Panc1 (cell line): ENCODE measurements at regions not wholly inside any gene's neighbourhood (a gene's known extent, or its start where the extent isn't known, plus 50 kb on each side); places are given as distances from the start of the nearest gene placed in this dataset.

Experiments
- ATAC-seq: fragments of 200-7000 bp; cut with Tn5 transposase; 2 replicates; pipeline ENCODE4 v1.9.1; 2020; ENCODE audit warnings: mild to moderate bottlenecking, moderate library complexity
- BruUV-seq: library from RNA; stranded (reverse); fragments of 400-500 nt; replicated peaks from 2 replicates; lab custom pipeline; 2021; lab: Mats Ljungman, UMichigan
- CTCF ChIA-PET: fragments of 300-600 bp; sonication (Branson Sonifier 250); formaldehyde crosslinking; loops from one replicate; lab custom pipeline; 2022; ENCODE audit warnings: antibody characterized with exemption; lab: Charles Lee
- POLR2A ChIA-PET: fragments of 300-600 bp; sonication (Branson Sonifier 250); formaldehyde crosslinking; loops from one replicate; lab custom pipeline; 2022; ENCODE audit warnings: antibody characterized with exemption; lab: Charles Lee
- DNase-seq: peaks from one replicate; pipeline ENCODE4 v3.0.0-alpha.2; 2010; ENCODE audit warnings: low read depth, low spot score
- H3K27ac ChIP-seq: 2 replicates; pipeline ENCODE4 v1.5.1; 2011; ENCODE audit warnings: mild to moderate bottlenecking, low read length, inconsistent platforms
- H3K27me3 ChIP-seq: fragments of 200-500 bp; sonication (Bioruptor generic); 2 replicates; pipeline ENCODE4 v1.6.0; 2014; ENCODE audit warnings: low read length, inconsistent platforms; ENCODE audit not compliant: control insufficient read depth, insufficient read depth
- H3K36me3 ChIP-seq: fragments of 200-500 bp; sonication (Bioruptor generic); 2 replicates; pipeline ENCODE4 v1.5.1; 2014; ENCODE audit warnings: inconsistent platforms, mild to moderate bottlenecking, low read length, moderate library complexity; ENCODE audit not compliant: control insufficient read depth, insufficient read depth
- H3K4me1 ChIP-seq: 2 replicates; pipeline ENCODE4 v1.5.1; 2011; ENCODE audit warnings: inconsistent platforms, mild to moderate bottlenecking, low read length, moderate library complexity; ENCODE audit not compliant: control insufficient read depth, insufficient read depth
- H3K4me3 ChIP-seq, 2 experiments: 2 replicates each; pipeline ENCODE4 v1.5.1; 2011 to 2012; ENCODE audit warnings: low read depth in 2 of 2, low read length in 2 of 2, mild to moderate bottlenecking in 2 of 2, inconsistent platforms in 1 of 2, moderate library complexity in 1 of 2
- H3K9me3 ChIP-seq: fragments of 200-500 bp; sonication (Bioruptor generic); 2 replicates; pipeline ENCODE4 v1.5.1; 2014; ENCODE audit warnings: low read depth, mild to moderate bottlenecking, inconsistent platforms, low read length, moderate library complexity; ENCODE audit not compliant: control insufficient read depth, insufficient read depth
- CTCF ChIP-seq: fragments of 450-650 bp; IDR thresholded peaks from 2 replicates; pipeline ENCODE4 v1.5.1; 2017; ENCODE audit warnings: mild to moderate bottlenecking
- POLR2AphosphoS5 ChIP-seq: IDR thresholded peaks from 2 replicates; pipeline ENCODE4 v1.6.1; 2012; ENCODE audit warnings: mild to moderate bottlenecking, low read depth, low read length, moderate library complexity
- SIN3A ChIP-seq: IDR thresholded peaks from 2 replicates; pipeline ENCODE4 v1.6.1; 2012; ENCODE audit warnings: low read depth, mild to moderate bottlenecking, low read length, moderate library complexity, borderline replicate concordance; ENCODE audit not compliant: insufficient read depth
- TCF7L2 ChIP-seq: IDR thresholded peaks from 2 replicates; pipeline ENCODE4 v1.6.1; 2011; ENCODE audit warnings: mild to moderate bottlenecking, low read depth, low read length, inconsistent platforms
- in situ Hi-C: cut with HindIII; loops from 2 replicates; pipeline ENCODE4 v1.10.0; 2016; ENCODE audit warnings: low sequenced_read_pairs, low pct_unique_long_range_greater_than_20kb
- intact Hi-C: fragments of 100-400 bp; cut with micrococcal nuclease; formaldehyde crosslinking; loops from one replicate; pipeline ENCODE4 v1.10.0; 2022; ENCODE audit not compliant: unreplicated experiment
- TF ChIP-seq, protein P1 (sequence below), 2 experiments: IDR thresholded peaks; 2 replicates each; pipeline ENCODE4 v1.6.1; 2011 to 2012; ENCODE audit warnings: low read depth in 2 of 2, control low read depth in 1 of 2, low read length in 1 of 2, mild to moderate bottlenecking in 1 of 2, moderate library complexity in 1 of 2; ENCODE audit not compliant: insufficient read depth in 1 of 2

GRCh38 chr2:105691947-105692390 is 52.7 kb upstream of the NCK2 start:
- ChIA-PET POLR2A (no interaction called here), CTCF (no interaction called here)
- in situ Hi-C loops (no loop called here), intact Hi-C loops (no loop called here)
- no peak for ATAC-seq
- Histone ChIP-seq H3K36me3 (no peaks in the 10 kb centered on the region), H3K4me1 (no peaks in the 10 kb centered on the region), H3K9me3 (no peaks in the 10 kb centered on the region), H3K27me3 (peaks cover 2% of the 10 kb centered on the region; the same call in 1 of the 2 replicates), H3K27ac (no peak overlapping the region), H3K4me3 (no peak overlapping the region)
- TF ChIP-seq SIN3A = no peak
- TF ChIP-seq POLR2AphosphoS5 = no peak
- TF ChIP-seq CTCF = no peak
- no peak for TF ChIP-seq TCF7L2
- BruUV-seq = no TSS peak
- no peak for DNase-seq

DNA sequence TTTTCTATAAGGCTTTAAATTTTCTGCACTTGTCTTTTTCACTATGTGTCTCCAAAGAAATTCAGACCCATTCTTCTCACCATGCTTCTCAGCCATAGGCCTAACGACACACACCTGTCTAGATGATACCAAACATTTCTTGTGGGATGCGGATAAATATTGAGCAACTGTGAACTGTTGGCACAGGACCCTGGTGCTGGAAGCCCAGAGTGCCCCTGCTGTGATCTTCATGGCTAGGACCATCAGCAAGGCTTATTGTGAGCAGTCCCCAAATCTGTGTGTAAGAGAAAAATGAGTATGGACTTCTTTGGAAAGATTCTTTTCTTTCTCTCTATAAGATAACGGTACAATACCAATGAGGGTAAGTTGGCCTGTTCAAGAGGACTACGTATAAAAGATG is 54.1 kb upstream of the NCK2 start:
- Histone ChIP-seq H3K4me3 (no peak overlapping the region), H3K27ac (no peak overlapping the region), H3K9me3 (no peaks in the 10 kb centered on the region), H3K4me1 (no peaks in the 10 kb centered on the region), H3K36me3 (no peaks in the 10 kb centered on the region), H3K27me3 (no peaks in the 10 kb centered on the region)
- in situ Hi-C loops = no loop called here
- ChIA-PET CTCF (no interaction called here), POLR2A (no interaction called here)
- ATAC-seq (no peak), DNase-seq (no peak)
- TF ChIP-seq, protein P1, sequence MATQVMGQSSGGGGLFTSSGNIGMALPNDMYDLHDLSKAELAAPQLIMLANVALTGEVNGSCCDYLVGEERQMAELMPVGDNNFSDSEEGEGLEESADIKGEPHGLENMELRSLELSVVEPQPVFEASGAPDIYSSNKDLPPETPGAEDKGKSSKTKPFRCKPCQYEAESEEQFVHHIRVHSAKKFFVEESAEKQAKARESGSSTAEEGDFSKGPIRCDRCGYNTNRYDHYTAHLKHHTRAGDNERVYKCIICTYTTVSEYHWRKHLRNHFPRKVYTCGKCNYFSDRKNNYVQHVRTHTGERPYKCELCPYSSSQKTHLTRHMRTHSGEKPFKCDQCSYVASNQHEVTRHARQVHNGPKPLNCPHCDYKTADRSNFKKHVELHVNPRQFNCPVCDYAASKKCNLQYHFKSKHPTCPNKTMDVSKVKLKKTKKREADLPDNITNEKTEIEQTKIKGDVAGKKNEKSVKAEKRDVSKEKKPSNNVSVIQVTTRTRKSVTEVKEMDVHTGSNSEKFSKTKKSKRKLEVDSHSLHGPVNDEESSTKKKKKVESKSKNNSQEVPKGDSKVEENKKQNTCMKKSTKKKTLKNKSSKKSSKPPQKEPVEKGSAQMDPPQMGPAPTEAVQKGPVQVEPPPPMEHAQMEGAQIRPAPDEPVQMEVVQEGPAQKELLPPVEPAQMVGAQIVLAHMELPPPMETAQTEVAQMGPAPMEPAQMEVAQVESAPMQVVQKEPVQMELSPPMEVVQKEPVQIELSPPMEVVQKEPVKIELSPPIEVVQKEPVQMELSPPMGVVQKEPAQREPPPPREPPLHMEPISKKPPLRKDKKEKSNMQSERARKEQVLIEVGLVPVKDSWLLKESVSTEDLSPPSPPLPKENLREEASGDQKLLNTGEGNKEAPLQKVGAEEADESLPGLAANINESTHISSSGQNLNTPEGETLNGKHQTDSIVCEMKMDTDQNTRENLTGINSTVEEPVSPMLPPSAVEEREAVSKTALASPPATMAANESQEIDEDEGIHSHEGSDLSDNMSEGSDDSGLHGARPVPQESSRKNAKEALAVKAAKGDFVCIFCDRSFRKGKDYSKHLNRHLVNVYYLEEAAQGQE (IDR thresholded peaks at IDR 0.05; ENCODE audit: insufficient read depth in 1 of 2, low read depth in 2 of 2, low read length in 1 of 2) = no peak
- TF ChIP-seq CTCF = no peak
- no peak for TF ChIP-seq SIN3A
- no peak for TF ChIP-seq POLR2AphosphoS5
- TF ChIP-seq TCF7L2 = no peak
- no TSS peak for BruUV-seq
- intact Hi-C loops = no loop called here
